GM12874 (cell line): ENCODE measurements at regions not wholly inside any gene's neighbourhood (a gene's known extent, or its start where the extent isn't known, plus 50 kb on each side); places are given as distances from the start of the nearest gene placed in this dataset.

Experiments used
- CTCF ChIP-seq: IDR thresholded peaks from 2 replicates; pipeline ENCODE4 v1.5.1; 2011; ENCODE audit warnings: low read depth, mild to moderate bottlenecking, control low read depth, low read length, moderate library complexity; ENCODE audit not compliant: insufficient read depth

- TF ChIP-seq CTCF = no peak
Observed at GRCh38 chr6:98203170-98203806, 631.1 kb upstream of the POU3F2 start.

- TF ChIP-seq CTCF = no peak
Observed at GRCh38 chr6:98212468-98212867, 621.9 kb upstream of the POU3F2 start.

GRCh38 chr6:98215531-98215930, 618.8 kb upstream of the POU3F2 start:
- no peak for TF ChIP-seq CTCF

- no peak for TF ChIP-seq CTCF
Observed at GRCh38 chr6:98230250-98230649, 604.1 kb upstream of the POU3F2 start.

GRCh38 chr6:98239057-98239456, 595.3 kb upstream of the POU3F2 start:
- TF ChIP-seq CTCF = no peak

- TF ChIP-seq CTCF = no peak
Observed at GRCh38 chr6:98241630-98242029, 592.7 kb upstream of the POU3F2 start.

GRCh38 chr6:98254624-98255023, 579.8 kb upstream of the POU3F2 start:
- TF ChIP-seq CTCF = no peak
